B cell (primary cell): ENCODE measurements at regions not wholly inside any gene's neighbourhood (a gene's known extent, or its start where the extent isn't known, plus 50 kb on each side); places are given as distances from the start of the nearest gene placed in this dataset.

Experiments used
- ATAC-seq: fragments of 200-7000 bp; cut with Tn5 transposase; one replicate; pipeline ENCODE4 v1.10.0; 2021; ENCODE audit warnings: low read depth, mild to moderate bottlenecking, moderate number of reproducible peaks, moderate library complexity
- CTCF ChIA-PET: fragments of 350-600 bp; sonication (Branson Sonifier 250); formaldehyde crosslinking; loops from one replicate; lab custom pipeline; 2021; ENCODE audit warnings: antibody characterized with exemption, inconsistent platforms; lab: Charles Lee
- POLR2A ChIA-PET: fragments of 350-600 bp; sonication (Branson Sonifier 250); formaldehyde crosslinking; loops from one replicate; lab custom pipeline; 2021; ENCODE audit warnings: antibody characterized with exemption; lab: Charles Lee
- DNase-seq: peaks from one replicate; pipeline ENCODE4 v3.0.0; 2013
- H2AFZ ChIP-seq: 2 replicates; pipeline ENCODE4 v1.6.1; 2012; ENCODE audit warnings: mild to moderate bottlenecking, low read depth, low read length; ENCODE audit not compliant: insufficient read depth, poor library complexity, severe bottlenecking
- H3K27ac ChIP-seq, 2 donors: 1 replicate in 1 of 2; 2 replicates in 1 of 2; pipeline ENCODE4 v1.5.1; 2012 to 2013; ENCODE audit warnings: low read length in 2 of 2, mild to moderate bottlenecking in 2 of 2, moderate library complexity in 1 of 2
- H3K27me3 ChIP-seq, 4 experiments: fragments of 200-600 bp in 1 of 4; sonication (generic) in 1 of 4; replicated peaks in 1 of 4; 1 replicate in 2 of 4; 2 replicates in 2 of 4; pipeline versions ENCODE4 v1.6.1 to v1.7.0; 2013 to 2016; ENCODE audit warnings: low read length in 3 of 4, mild to moderate bottlenecking in 2 of 4, mixed read lengths in 1 of 4, moderate library complexity in 1 of 4; ENCODE audit not compliant: insufficient read depth in 4 of 4, control insufficient read depth in 3 of 4; ENCODE audit errors: control extremely low read depth in 1 of 4
- H3K36me3 ChIP-seq, 2 experiments: replicated peaks in 1 of 2; 1 replicate in 1 of 2; 2 replicates in 1 of 2; pipeline versions ENCODE4 v1.6.1 to v1.7.1; 2013; ENCODE audit warnings: low read length in 1 of 2; ENCODE audit not compliant: insufficient read depth in 2 of 2, control insufficient read depth in 1 of 2; ENCODE audit errors: control extremely low read depth in 1 of 2, extremely low read depth in 1 of 2
- H3K4me1 ChIP-seq, 2 donors: fragments of 200-600 bp in 1 of 2; sonication (generic) in 1 of 2; 1 replicate in 1 of 2; 2 replicates in 1 of 2; pipeline versions ENCODE4 v1.5.1 to v1.6.1; 2013 to 2017; ENCODE audit warnings: low read length in 2 of 2; ENCODE audit not compliant: control insufficient read depth in 2 of 2, insufficient read depth in 2 of 2
- H3K4me2 ChIP-seq: replicated peaks from 2 replicates; pipeline ENCODE3; 2012; ENCODE audit warnings: mild to moderate bottlenecking, low read depth, low read length; ENCODE audit not compliant: poor library complexity, severe bottlenecking
- H3K4me3 ChIP-seq, 5 experiments: fragments of 200-600 bp in 1 of 5; sonication (generic) in 1 of 5; 1 replicate in 3 of 5; 2 replicates in 2 of 5; pipeline versions ENCODE4 v1.5.1 to v1.7.0; 2011 to 2016; ENCODE audit warnings: low read length in 4 of 5, mild to moderate bottlenecking in 4 of 5, low read depth in 2 of 5, control low read depth in 1 of 5, moderate library complexity in 1 of 5; ENCODE audit not compliant: insufficient read depth in 1 of 5; ENCODE audit errors: control extremely low read depth in 1 of 5, extremely low read depth in 1 of 5
- H3K79me2 ChIP-seq: fragments of 200-600 bp; sonication (generic); one replicate; pipeline ENCODE4 v1.6.0; 2016; ENCODE audit warnings: low read length; ENCODE audit not compliant: control insufficient read depth, insufficient read depth
- H3K9ac ChIP-seq: fragments of 200-600 bp; sonication (generic); 2 replicates; pipeline ENCODE4 v1.6.1; 2017; ENCODE audit warnings: mild to moderate bottlenecking, low read length, moderate library complexity
- H3K9me3 ChIP-seq, 3 donors: one replicate each; pipeline versions ENCODE4 v1.6.1 to v1.7.1; 2013; ENCODE audit warnings: low read length in 2 of 3; ENCODE audit not compliant: control insufficient read depth in 2 of 3, insufficient read depth in 1 of 3; ENCODE audit errors: control extremely low read depth in 1 of 3
- H4K20me1 ChIP-seq: 2 replicates; pipeline ENCODE4 v1.6.0; 2012; ENCODE audit warnings: mild to moderate bottlenecking, low read length; ENCODE audit not compliant: insufficient read depth, control insufficient read depth, poor library complexity, severe bottlenecking
- H3K27ac Mint-ChIP-seq: one replicate; pipeline ENCODE4 v1.8.0; 2021; ENCODE audit warnings: mixed read lengths
- H3K27me3 Mint-ChIP-seq: one replicate; pipeline ENCODE4 v1.8.0; 2021; ENCODE audit warnings: mixed read lengths
- H3K4me1 Mint-ChIP-seq: one replicate; pipeline ENCODE4 v1.8.0; 2021; ENCODE audit warnings: mixed read lengths
- H3K4me3 Mint-ChIP-seq: one replicate; pipeline ENCODE4 v1.8.0; 2021; ENCODE audit warnings: mixed read lengths
- H3K9me3 Mint-ChIP-seq: one replicate; pipeline ENCODE4 v1.8.0; 2022; ENCODE audit warnings: mixed read lengths; ENCODE audit not compliant: insufficient read depth
- EZH2 ChIP-seq: IDR thresholded peaks from 2 replicates; pipeline ENCODE4 v1.6.1; 2012; ENCODE audit warnings: borderline replicate concordance, low read depth, mild to moderate bottlenecking, moderate library complexity, low read length; ENCODE audit not compliant: insufficient read depth, poor library complexity, severe bottlenecking
- WGBS: methylation state at CpG from one replicate; pipeline ENCODE4 v1.1.5; 2013; ENCODE audit warnings: missing lambda C conversion rate; ENCODE audit not compliant: insufficient coverage; 5-methylcytosine and 5-hydroxymethylcytosine counted together
- intact Hi-C: fragments of 100-400 bp; cut with micrococcal nuclease; formaldehyde crosslinking; loops from one replicate; pipeline ENCODE4 v1.10.0; 2022
- TF ChIP-seq, protein P1 (sequence below): fragments of 200-600 bp; IDR thresholded peaks from one replicate; pipeline ENCODE4 v1.8.0; 2022; ENCODE audit warnings: antibody characterized with exemption, mild to moderate bottlenecking

DNA sequence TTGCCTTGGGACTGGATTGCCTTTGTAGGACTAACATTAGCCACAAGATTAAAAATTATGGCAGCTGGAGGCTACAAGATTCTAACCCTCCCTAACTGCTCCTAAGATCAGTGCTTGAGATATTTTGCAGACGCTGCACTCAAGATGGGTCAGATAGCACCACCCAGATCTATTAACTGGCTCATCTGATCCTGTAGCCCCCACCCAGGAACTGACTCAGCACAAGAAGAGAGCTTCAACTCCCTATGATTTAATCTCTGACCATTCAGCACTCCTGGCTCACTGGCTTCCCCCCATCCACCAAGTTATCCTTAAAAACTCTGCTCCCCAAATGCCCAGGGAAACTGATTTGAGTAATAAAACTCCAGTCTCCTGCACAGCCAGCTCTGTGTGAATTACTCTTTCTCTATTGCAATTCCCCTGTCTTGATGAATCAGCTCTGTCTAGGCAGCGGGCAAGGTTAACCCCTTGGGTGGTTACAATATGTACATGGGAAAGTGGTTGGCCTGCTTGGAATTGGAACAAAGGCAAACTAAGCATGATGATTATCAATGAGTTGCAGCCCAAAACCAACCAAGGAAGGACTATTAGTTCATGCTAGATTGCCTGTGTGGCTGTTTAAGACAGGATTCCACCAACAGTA, 111.3 kb downstream of the OR2B2 start:
- no peak overlapping the region for H2AFZ ChIP-seq
- Mint-ChIP-seq H3K4me3 (no peak overlapping the region), H3K4me1 (peaks cover 2% of the 10 kb centered on the region), H3K27ac (no peak overlapping the region), H3K9me3 (no peaks in the 10 kb centered on the region), H3K27me3 (peaks cover 5% of the 10 kb centered on the region)
- DNase-seq, result no peak
- POLR2A ChIA-PET, result no interaction called here
- peaks cover 0 to 5% of the 10 kb centered on the region in 2 donors for H3K4me1 ChIP-seq
- no peak overlapping the region for H3K4me3 ChIP-seq
- TF ChIP-seq EZH2, result no peak
- TF ChIP-seq, protein P1, sequence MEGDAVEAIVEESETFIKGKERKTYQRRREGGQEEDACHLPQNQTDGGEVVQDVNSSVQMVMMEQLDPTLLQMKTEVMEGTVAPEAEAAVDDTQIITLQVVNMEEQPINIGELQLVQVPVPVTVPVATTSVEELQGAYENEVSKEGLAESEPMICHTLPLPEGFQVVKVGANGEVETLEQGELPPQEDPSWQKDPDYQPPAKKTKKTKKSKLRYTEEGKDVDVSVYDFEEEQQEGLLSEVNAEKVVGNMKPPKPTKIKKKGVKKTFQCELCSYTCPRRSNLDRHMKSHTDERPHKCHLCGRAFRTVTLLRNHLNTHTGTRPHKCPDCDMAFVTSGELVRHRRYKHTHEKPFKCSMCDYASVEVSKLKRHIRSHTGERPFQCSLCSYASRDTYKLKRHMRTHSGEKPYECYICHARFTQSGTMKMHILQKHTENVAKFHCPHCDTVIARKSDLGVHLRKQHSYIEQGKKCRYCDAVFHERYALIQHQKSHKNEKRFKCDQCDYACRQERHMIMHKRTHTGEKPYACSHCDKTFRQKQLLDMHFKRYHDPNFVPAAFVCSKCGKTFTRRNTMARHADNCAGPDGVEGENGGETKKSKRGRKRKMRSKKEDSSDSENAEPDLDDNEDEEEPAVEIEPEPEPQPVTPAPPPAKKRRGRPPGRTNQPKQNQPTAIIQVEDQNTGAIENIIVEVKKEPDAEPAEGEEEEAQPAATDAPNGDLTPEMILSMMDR, result no peak
- H3K79me2 ChIP-seq, result no peaks in the 10 kb centered on the region
- CTCF ChIA-PET, result interaction anchor here (0.8 to 2.0 kb wide), 2 partner anchors 489 to 624 kb away, joined by 3 to 6 read pairs; partner anchors contain the start of gene POM121L2
- H4K20me1 ChIP-seq, result no peaks in the 10 kb centered on the region
- intact Hi-C loops, result no loop called here
- peaks cover 0 to 2% (median 0%) of the 10 kb centered on the region in 3 donors for H3K9me3 ChIP-seq
- H3K4me2 ChIP-seq, result no peak overlapping the region
- no peak overlapping the region for H3K27ac ChIP-seq
- no peak overlapping the region for H3K9ac ChIP-seq
- H3K27me3 ChIP-seq, result no peaks in the 10 kb centered on the region
- H3K36me3 ChIP-seq, result no peaks in the 10 kb centered on the region
- 100% methylated on average over 2 of the region's 2 CpGs for WGBS
- no peak for ATAC-seq

DNA sequence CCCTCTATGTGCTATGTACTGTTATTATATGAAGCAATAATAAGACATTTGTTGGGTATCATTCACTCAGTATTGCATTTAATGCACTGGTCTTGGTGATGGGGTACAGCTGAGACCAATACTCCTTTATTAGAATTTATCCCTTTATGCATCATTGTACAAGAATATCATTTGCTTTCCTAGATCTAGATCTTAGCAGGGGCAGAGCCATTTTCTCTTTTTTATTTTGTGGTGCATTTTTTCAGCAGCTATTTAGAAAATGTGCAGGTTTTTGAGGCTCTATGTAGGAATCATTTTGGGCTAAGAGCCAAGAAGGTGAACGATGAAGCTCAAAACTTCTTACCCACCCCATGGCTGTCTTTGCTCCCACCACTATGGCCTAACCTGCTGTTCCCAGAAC, 114.2 kb downstream of the OR2B2 start:
- peaks cover 0 to 2% (median 0%) of the 10 kb centered on the region in 3 donors for H3K9me3 ChIP-seq
- ATAC-seq (no peak), DNase-seq (no peak)
- ChIA-PET CTCF (interaction anchor here (1.1 to 5.5 kb wide), 8 partner anchors 11 to 670 kb away, joined by 3 to 64 read pairs (median 4); partner anchors contain the start of gene ZSCAN26), POLR2A (interaction anchor here (0.7 to 1.0 kb wide), 2 partner anchors 40 to 1438 kb away, joined by 3 read pairs; a partner anchor contains a TSS)
- H3K9me3 Mint-ChIP-seq, result no peaks in the 10 kb centered on the region
- H4K20me1 ChIP-seq, result no peaks in the 10 kb centered on the region
- H3K4me1 Mint-ChIP-seq, result peaks cover 4% of the 10 kb centered on the region
- no peak overlapping the region for H2AFZ ChIP-seq
- intact Hi-C loops, result no loop called here
- no peaks in the 10 kb centered on the region for H3K27me3 ChIP-seq
- no peak overlapping the region for H3K4me3 Mint-ChIP-seq
- WGBS, result 100% methylated on average over 1 of the region's 1 CpG
- no peak overlapping the region for H3K27ac ChIP-seq
- H3K4me2 ChIP-seq, result no peak overlapping the region
- no peaks in the 10 kb centered on the region for H3K79me2 ChIP-seq
- peaks cover 2 to 8% of the 10 kb centered on the region in 2 donors for H3K4me1 ChIP-seq
- no peak overlapping the region for H3K9ac ChIP-seq
- H3K27me3 Mint-ChIP-seq, result peaks cover 5% of the 10 kb centered on the region
- no peak overlapping the region for H3K27ac Mint-ChIP-seq
- no peak overlapping the region for H3K4me3 ChIP-seq
- no peaks in the 10 kb centered on the region for H3K36me3 ChIP-seq
- TF ChIP-seq, protein P1, result no peak
- no peak for TF ChIP-seq EZH2
